Activated gamma-delta T cell treated with Interleukin-2 at 50 U/mL for 16 hours (primary cell): ENCODE measurements at regions not wholly inside any gene's neighbourhood (a gene's known extent, or its start where the extent isn't known, plus 50 kb on each side); places are given as distances from the start of the nearest gene placed in this dataset.
"Not testable (repeated sequence)": the region's sequence is repeated elsewhere in the genome, so short reads cannot be mapped to it uniquely, and the experiment has no call there.

Experiments
- DNase-seq: peaks from one replicate; pipeline ENCODE4 v3.0.0-alpha.2; 2020

DNA sequence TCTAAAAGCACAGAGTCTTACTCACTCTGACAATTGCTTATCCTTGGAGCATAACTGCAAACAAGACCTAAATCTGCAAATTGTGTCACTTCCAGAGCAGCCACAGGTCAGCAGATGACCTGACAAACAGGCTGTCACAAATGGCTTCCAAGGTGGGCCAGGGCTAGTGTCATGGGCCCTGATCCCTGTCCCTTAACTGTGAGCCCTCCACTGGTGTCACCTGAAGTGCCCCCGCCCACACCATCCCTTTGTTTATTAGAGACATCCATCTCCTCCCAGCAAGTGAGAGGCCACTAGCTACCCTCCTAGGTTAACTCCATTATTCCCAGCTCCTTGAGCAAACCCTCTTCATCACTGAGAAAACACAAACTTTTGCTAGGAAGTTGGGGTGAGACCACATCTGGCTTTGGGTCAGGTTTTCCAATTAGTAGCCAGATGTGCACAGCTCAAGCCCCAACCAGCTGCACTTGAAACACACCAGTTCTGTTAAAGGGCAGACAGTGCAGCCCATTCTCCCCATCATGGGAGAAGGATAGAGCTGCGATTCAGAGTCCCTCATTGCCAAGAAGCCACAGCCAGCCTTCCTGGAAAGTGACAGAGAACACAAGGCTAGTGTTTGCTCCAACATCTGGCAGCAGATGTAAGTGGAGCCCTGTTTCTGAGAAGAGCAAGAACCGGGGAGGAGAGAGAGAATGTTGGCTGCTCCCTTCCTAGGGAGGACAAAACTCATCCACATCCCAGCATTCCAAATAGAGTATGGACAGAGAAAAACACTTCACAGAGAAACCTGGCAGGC is 75.7 kb upstream of the NANOS1 start:
- no peak for DNase-seq

DNA sequence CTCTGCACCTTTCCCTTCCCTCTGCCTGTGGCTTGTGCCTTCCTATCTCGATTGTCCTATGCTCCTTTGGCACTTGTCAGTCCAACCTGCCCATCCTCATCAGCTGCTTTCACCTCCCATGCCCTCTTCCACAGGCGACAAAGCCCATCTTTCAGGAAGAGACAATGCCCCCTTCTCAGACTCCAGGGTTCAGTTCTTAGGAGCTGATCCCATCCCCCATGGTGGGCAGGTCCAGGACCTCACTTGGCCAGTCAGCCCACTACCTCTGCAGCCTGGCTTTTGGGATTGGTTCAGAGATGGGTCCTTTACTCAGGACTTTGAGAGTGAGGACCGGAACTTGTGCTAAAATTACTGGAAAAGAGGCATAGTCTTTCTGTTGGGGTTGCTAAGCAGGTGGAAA is 74.0 kb upstream of the NANOS1 start:
- no peak for DNase-seq

DNA sequence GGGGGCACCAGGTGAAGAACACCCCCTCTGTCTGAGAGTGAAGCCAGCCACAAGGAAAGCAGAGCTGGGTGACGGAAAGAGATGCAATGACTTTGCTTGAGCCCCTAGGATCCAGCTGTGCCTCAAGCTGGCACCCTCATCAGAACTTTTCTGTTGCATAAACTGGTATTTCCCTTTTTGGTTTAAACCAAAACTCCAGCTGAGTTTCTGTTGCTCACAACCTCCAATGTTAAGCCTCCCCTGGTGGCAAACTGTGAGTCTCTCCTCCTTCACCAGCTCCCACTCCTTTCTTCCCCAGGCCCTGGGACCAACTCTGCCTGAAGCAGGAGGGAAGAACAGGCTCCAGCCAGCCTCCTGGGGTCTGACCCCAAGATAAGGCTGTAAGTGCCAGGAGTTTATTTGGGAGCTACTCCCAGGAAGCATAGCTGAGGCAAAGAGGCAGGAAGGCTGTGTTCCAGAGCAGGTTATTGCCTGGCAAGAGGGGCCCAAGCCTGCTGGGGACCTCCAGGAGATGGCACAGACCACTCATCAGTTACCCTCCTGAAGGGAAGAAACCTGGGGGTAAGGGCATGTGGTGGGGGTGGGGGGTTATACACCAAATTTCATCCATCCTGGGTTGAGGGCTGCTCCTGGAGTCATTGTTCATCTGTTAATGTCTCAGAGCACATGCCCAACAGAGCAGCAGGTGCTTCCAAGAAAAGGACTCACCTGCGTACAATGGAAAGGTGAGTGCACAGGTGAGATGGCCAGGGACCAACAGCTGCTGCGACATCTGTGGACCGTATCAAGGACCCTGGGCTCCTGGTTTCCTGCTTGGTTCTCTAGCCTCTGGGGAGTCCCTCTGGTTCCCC is 73.3 kb upstream of the NANOS1 start:
- no peak for DNase-seq

DNA sequence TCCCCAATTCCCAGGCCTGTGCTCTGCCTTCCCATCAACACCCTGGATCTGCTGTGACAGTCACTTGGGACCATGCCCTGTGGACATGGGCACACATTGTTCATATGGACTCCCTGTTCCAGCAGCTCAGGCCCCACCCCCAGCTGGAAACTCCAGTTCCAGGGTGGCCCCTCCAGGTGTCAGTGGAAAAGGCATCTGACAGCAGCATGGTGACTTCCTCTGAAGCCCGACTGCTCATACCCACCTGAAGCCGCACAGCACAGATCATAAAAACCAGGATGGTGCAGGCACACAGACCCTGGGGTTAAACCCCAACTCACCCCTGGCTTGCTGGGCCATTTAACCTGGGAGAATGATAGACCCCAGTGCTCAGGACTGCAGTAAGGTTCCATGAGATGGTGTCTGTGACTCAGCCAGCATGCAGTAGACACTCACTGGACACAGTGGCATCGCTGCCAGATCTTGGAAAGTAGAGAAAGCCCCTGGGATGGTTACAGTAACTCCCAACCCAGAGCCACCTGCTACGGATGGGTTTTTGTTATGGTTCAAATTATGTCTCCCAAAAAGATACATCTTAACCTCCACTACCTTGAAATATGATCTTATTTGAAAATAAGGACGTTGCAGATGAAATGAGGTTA is 72.6 kb upstream of the NANOS1 start:
- DNase-seq, result no peak

DNA sequence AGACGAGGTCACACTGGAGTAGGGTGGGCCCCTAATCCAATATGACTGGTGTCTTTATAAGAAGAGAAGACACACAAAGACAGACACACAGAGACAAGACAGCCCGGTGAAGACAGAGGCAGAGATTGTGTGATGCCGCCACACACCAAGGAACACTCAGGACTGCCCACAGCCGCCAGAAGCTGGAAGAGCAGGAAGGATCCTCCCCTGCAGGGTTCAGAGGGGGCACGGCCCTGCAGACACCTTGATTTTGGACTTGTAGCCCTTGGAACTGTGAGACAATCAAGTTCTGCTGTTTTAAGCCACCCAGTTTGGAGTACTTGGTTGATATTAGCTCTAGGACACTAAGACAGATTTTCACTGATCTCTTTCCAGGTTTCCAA is 72.1 kb upstream of the NANOS1 start:
- no peak for DNase-seq

DNA sequence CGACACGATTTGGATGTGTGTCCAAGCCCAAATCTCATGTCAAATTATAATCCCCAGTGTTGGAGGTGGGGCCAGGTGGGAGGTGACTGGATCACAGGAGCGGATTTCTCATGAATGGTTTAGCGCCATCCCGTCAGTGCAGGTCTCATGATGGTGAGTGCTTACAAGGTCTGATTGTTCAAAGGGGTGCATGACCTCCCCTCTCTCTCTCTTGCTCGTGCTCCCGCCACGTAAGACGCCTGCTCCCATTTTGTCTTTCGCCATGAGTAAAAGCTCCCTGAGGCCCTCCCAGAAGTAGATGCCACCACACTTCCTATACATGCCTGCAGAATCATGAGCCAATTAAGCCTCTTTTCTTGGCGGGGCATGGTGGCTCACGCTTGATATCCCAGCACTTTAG is 71.5 kb upstream of the NANOS1 start:
- DNase-seq, result no peak

DNA sequence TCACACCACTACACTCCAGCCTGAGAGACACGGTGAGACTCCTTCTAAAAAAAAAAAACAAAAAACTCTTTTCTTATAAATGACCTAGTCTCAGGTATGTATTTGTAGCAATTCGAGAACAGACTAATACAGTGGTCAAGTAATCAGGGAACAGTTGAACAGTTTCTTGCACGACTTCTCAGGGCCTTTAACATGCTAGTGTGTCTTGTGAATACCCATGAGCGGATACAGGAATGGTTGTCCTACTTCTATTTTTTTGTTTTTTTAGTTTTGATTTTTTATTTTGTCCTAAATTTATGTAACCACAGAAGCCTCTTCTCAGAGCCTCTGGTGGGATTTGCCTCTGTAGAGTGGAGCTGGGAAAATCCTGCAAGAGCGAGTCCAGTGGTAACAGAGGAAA is 71.0 kb upstream of the NANOS1 start:
- DNase-seq, result no peak

DNA sequence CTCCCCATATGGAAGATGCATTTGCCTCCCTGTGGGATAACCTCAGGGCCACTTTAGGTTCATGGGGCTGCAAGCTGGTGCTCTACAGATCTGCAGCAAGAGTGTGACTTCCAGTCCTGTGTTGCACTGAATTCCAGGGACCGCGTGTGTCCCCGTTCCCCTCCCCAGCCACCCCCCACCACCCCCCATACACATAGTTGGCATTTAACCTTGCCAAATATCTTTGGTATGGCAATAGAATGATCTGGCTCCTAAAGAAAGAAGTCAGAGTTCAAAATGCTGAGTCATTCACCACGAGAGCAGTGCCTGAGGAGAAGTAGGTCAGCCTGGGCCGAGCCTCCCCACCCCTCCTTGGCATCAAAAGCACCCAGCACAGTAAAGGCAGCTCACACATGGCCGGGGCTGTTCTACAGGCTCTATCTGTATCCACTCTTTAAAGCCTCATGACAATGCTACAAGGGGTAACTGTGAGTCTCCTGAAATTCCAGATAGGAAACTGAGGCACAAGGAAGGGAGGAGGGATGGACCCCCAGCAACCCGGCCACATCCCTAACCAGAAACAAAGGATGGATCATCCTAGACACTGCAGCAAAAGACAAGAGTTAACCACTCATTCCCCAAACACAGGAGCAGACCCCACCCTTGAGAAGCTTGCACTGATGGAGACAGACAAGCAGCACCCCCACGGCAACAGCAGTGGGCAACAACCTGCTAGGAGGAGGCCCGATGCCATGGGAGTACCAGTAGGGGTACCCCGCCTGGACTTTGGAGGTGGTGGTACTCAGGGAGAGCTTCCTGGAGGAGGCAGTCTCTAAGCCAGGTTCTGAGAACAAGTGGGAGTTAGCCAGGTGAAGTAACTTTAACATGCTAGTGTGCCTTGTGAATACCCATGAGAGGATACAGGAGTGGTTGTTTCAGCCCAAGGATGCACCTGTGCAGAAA is 70.3 kb upstream of the NANOS1 start:
- no peak for DNase-seq

DNA sequence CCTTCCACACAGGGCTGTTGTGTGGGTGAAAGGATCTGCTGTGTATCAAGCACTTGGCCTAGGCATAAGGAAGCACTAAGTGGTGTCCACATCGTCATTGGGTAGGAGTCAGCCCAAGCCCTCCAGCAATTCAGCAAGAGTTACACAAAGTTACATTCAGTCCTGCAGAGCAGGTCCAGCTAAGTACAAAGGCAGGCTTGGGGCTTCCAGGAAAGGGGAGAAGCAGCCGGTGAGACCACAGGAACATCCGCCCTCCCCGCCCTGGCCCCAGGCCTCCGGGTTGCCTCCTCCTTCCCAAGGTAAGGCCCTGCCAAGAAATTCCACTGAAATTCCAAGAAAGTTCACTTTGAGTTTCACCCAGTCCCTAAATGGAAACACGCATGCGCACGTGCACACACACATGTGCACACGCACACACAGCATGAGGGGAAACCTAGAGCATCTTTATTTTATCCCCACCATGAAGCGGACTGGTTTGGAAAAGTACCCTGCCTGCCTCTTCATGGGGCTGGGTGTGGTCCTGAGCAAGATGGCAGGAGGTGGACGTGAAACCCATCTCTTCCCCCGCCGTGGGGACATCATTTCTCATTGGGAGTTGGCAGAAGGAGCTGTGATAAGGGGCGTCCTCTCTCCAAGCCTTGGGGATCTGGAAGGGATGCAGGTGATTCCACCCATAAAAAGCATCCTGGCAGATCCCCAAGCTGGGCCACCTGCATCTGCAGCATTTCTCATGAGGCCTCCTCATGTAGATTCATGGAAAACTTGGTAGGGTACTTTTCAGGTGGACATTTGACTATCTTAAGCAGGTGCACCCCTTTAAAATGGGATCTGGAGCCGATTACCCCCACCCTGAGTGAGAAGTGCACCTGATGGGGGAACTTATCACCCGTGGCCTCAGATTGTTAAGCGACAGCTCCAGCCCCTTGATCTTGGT is 69.1 kb upstream of the NANOS1 start:
- DNase-seq, result no peak

DNA sequence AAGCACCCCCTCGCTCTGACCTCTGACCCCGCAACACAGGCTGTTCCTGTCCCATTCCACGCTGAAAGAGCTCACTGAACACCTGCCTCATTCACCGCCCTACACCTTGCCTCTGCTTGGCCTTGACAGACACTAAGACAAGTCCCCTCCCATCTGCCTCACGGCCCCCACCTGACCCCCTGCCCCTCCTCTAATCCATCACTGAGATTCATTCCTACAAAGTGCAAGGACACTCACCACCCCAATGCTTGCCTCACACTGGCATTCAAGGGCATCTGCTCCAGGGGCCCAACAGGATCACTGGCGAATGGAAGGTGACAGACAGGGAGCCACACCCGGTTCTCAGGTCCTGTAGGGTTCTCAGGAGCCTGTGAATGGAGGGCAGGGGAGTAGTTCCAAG is 68.1 kb upstream of the NANOS1 start:
- DNase-seq, result no peak

DNA sequence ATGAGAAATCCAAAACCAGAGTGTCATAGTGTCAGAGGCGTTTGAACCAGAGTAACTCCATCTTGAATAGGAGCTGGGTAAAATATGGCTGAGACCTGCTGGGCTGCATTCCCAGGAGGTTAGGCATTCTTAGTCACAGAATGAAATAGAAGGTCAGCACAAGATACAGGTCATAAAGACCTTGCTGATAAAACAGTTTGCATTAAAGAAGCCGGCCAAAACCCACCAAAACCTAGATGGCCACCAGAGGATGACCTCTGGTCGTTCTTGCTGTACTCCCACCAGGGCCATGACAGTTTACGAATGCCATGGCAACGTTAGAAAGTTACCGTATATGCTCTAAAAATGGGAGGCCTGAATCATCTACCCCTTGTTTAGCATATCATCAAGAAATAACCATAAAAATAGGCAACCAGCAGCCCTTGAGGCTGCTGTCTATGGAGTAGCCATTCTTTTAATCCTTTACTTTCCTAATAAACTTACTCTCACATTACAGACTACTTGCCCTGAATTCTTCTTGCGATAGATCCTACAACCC is 67.1 kb upstream of the NANOS1 start:
- not testable (repeated sequence) for DNase-seq

DNA sequence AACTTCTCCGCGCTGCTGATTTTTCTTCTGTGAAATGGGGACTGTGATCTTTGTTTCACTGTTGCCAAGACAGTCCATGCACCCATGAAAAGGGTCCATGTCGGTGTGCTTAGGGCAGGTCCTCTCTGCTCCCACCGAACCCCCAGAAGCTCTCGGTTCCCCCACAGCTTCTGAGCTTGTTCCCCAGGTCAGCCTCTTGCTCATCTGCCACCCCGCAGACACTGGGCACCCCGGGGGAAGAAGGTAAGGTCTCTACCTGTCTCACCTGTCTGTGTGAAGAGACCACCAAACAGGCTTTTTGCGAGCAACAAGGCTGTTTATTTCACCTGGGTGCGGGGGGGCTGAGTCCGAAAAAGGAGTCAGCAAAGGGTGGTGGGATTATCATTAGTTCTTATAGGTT is 66.2 kb upstream of the NANOS1 start:
- DNase-seq, result no peak

DNA sequence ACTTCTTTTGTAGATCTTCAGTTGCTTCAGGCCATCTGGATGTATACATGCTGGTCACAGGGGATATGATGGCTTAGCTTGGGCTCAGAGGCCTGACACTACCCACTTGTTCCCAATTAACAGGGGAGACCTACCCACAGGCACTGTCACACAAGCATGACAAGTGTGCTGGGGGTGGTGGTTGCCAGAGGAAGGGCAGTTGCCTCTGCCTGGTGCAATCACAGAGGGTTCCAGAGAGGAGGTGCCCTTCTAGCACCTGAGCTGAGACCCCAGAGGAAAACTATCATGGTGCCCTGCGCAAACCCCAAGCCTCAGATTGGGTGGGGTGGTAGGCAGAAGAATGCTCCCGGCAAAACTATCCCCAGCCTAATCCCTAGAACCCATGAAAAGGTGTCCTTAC is 65.6 kb upstream of the NANOS1 start:
- DNase-seq, result no peak

DNA sequence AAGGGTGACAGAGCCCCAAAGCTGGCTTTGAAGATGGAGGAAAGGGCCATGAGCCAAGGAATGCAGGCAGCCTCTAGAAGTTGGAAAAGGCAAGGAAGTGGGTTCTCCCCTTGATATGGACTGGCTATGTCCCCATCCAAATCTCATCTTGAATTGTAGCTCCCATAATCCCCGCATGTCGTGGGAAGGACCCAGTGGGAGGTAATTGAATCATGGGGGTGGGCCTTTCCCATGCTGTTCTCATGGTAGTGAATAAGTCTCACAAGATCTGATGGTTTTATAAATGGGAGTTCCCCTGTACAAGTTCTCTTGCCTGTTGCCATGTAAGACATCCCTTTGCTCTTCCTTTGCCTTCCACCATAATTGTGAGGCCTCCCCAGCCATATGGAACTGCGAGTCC is 65.0 kb upstream of the NANOS1 start:
- DNase-seq, result not testable (repeated sequence)

DNA sequence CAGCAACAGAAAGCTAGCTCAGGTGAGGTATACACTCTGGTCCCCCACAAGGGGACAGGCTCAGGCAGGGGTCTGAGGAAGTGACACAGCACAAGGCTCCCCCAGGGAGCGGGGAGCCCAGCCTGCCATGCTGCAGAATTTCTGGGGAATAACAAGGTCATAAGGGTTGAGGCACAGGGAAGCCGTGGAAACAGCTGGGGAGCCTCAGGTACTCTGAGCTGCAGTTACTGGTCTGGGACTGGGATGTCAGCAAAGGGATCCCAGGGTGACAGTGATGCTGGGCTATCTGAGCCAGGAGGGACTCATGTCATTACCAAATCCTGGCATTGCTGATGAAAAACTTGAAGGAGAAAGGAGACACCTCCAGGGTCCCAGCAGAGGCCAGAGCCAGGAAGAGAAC is 64.4 kb upstream of the NANOS1 start:
- DNase-seq, result no peak

DNA sequence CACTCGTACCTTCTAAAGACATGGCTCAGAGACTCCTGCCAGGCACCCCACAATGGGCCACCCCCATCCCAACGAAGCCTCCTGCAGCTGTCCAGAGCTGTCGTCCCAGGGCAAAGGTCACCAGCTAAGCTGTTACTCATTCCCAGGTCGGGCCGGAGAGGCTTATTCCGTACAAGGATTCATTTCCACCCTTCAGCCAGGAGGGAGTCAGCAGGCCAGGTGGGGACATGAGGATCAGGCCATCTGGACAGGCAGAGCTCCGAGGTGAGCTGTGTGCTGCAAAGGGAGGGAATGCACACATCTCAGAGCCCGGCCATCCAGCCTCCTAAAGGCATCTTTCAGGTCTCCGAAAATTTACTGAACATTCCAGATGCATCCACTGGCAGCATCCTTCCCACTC is 63.9 kb upstream of the NANOS1 start:
- no peak for DNase-seq

DNA sequence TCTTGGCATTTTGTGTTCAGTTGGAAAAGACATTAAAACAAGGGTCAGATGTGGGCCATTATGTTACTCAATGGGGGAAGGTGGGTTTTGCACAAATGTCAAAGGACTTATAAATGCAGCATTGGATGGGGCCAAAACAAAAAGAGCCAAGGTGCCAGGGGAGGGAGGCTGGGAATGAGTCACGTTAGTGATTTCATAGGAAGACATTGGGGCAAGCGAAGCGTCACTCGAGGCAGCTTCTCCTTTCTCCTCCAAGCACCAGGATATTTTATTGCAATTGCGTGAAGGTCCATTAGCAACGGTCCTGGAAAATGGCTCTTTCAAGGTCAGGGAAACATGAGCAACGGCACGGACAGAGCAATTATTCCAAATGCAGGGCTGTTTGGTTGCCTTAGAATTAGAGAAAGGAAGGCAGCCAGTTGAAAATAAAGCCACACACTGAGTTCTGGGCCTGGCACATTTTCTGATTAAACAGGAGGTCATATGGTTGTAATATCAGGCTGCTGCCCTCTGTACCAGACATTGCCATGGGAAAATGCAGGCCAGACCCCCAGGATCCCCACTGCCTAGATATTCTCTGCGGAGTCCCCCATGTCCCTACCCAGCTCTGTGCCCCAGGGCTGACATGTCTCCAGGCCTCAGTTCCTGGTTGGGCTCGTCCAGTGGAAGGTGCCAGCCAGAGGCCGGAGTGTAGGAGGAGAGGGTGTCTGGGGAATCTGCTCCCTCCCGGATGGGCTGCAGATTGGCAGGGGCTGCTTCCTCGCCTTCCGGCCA is 63.3 kb upstream of the NANOS1 start:
- no peak for DNase-seq

DNA sequence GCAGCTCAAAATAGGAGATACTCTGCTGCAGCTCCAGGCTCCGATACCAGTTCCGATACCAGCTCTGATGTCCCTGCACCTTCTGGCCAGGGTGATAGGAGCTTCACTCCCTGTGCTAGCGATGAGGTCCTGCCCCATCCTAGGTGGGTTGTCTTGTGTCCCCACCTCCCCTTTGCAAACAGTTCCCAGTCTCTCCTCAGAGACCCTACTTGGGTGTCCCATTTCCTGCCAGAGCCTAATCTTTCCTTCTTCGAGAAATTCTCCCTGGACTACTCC is 62.7 kb upstream of the NANOS1 start:
- DNase-seq, result no peak

DNA sequence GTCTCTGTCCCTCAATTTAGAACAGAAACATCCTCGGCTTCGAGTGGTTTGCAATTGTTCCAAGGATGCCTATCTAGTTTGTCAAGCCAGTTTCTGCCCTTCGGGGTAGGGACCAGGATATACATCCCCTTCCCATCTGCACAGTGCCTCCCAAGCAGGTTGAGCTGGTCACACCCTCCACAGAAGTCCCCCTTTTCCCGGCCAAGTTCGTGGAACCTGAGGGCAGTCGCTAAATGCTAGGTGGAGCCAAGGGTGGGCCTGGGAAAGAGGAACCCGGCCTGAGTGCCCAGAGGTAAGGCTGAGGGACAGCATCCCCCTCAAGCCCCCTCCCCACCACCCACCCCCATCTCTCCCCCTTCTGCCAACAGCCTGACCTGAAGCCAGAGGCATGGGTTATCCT is 62.4 kb upstream of the NANOS1 start:
- no peak for DNase-seq

DNA sequence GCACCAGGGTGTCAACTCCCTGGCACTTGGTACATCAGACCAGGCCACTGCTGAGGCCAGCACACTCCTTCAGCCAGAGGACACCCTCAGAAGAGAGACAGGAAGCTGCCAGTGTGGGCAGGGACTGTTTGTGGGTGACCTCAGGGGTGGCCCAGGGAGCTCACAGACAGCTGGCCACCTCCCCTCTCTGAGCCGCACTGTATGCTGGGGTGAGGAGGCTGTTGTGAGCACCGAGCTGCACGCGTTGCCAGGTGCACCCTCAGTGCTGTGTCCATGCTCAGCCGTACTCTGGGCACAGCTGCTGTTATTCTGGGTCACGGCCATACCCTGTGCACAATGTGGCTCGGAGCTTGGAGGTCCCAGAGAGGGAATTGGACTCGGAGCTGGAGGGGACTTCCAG is 61.5 kb upstream of the NANOS1 start:
- no peak for DNase-seq

DNA sequence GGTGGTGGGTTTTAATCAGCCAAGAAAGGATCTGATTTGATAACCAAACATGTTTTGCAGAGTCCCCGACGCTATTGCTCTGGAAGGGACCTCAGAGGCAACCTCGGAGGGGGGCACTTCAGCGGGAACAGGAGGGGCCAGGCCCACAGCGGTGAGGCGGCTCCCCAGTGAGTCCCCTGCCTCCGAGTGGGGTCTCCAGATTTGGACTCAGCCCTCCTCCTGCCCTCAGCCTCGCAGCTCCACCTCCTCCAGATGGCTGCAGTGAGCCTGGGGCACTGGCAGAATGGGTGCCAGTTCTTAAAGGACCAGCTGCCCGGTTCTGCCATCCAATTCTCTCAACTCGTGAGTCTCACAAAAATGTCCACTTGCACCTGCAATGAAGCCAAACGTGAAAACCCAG is 61.0 kb upstream of the NANOS1 start:
- no peak for DNase-seq
